Muscle of back (tissue), 3 donors: ENCODE measurements at regions not wholly inside any gene's neighbourhood (a gene's known extent, or its start where the extent isn't known, plus 50 kb on each side); places are given as distances from the start of the nearest gene placed in this dataset.
A peak's percentile ranks its signal among the peaks of the same experiment; 100 is the strongest.

Experiments
- DNase-seq, 3 donors: peaks; one replicate each; pipeline versions ENCODE4 v3.0.0 to v3.0.0-alpha.2; 2013

DNA sequence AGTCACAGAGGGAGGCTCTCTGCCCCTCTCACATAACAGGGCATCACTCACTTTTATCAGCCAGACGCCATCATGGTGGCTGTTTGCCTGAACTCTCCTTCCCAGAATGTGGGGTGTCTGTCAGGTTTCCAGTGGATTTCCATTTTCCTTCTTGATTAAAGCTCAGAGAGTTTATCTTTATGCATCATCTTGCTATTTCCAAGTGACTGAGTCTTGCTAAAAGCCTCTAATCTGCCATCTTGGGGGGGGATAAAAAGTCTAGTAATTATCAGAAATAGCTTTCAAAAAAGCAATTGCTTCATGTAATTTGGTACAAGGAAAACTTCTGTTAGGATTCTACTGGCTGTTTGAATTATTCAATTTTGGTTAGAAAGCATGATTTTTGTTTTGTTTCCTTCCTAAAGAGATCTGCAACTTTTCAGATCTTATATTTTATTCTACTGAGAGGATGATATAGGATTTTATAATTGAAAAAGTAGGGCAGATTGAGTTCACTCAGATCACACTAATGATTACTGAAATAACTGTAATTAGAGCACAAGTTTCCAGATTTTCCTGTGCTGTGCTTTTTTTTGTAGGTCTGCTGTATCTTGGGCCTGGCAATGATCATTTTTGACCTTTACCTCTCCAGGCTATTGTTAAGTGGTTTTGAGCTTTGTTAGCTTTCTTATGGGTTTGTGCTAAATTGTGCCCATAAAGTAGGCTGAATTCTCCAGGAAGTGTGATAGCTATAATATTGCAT is 661.5 kb downstream of the TLE4 start:
- no peak for DNase-seq

DNA sequence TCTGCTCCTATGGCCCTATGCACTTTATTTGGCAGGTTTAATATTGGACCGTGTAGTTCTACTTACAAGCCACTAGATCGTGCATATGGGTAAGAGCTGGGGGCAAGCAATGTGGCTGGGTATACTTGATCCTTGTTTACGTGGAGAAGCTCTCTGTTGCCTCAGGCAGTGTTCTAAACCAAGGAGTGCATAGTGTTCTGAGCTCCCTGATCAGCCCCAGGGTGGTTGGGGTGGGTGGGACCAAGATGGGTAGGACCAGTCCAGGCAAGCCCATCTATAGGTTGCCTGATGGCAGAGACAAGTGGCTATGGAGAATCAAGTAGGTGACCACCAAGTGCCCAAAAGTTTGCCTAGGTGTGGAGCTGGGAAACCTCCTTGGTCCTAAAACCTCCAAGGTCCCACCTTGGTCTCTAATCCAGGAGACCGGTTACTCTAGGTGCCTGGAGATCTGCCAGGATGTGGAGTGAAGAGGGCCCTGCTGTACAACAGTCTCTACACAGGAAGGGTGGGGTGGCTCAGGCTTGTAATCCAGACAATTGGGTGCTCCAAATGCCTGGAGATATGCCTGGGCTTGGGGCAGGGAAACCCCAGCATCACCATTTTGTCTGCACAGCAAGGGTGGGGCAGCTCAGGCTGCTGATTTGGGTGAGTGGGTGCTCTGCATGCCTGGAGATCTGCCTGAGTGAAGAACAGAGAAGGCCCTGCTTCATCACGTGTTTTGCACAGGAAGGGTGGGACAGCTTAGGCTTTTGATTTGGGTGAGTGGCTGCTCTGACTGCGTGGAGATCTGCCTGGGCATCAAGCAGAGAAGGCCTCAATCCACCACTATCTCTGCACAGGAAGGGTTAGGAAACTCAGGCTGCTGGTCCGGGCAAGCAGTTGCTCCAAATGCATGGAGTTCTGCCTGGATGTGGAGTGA is 659.8 kb downstream of the TLE4 start:
- no peak for DNase-seq

DNA sequence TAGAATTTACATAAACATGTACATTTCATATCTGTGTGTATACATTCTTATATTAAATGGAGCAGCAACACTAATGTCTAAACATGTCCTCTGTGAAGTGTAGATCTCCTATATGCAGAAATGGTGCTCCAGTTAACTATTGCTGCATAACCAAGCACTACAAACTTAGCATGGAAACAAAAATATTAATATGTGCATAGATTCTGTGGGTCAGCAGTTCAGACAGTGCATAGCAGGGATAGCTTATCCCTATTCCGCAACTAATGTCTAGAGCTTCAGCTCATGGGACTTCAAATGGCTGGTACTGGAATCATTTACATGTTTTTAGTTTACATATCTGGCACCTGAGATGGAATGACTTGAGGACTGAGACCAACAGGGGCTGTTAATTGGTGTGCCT is 652.1 kb downstream of the TLE4 start:
- no peak for DNase-seq

DNA sequence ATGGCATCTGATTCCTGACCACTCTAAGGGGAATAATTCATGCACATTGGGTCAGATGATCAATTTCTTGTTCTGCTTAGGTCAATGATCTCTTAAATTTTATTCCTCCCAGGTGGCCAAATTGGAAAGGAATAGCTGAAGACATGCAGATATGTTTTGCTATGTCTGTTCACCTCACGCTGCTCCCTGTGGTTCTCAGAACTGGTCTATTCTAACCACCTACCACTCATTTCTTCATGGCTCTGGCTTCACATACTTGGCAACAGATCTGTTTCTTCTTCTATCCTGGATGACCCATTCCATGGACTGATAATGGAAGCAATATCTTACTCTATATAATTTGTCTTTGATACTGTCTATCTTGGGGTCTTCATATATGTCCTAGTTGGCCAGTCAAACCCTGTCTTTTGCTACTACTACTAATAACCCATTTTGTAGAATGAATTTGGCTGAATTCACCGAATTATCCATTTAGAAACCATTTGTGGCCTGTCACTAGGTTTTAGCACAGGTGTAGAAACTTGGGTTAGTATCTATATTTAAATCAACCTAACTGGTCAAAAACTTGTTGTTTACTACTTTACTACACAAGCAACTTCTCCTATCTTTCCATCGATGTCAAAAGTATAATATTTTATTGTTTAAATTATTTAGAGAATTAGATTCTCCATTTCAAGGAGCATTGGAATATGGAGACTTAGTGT is 650.9 kb downstream of the TLE4 start:
- DNase-seq, result no peak

DNA sequence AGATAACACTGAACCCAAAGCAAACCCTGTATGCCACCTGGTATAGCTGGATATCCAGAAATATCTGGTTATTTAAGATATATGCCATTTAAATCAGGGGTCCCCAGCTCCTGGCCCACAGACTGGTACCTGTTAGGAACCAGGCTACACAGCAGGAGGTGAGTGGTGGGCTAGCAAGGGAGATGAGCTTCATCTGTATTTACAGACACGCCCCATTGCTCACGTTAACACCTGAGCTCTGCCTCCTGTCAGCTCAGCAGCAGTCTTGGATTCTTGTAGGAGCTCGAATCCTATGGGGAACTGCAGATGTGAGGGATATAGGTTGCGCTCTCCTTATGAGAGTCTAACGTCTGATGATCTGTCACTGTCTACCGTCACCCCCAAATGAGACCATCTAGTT is 646.6 kb downstream of the TLE4 start:
- DNase-seq, result no peak

DNA sequence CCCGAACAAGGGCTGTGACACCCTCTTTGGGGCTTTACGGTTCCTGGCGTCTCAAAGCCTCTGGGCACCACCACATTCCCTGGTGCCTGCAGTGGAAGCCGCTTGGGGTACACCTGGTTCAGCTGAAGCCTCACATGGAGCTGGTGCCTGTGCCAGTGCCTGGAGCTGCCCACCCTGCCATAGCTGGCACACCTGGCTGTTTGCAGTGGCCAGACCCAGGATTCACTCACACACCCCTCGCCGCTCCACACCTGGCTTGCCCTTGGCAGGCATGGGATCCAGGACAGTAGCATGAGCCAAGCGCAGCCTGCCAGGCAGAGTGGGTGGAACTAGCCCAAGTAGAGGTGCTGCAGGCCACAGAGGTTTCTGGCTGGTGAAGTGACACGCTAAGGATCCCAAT is 641.8 kb downstream of the TLE4 start:
- no peak for DNase-seq

DNA sequence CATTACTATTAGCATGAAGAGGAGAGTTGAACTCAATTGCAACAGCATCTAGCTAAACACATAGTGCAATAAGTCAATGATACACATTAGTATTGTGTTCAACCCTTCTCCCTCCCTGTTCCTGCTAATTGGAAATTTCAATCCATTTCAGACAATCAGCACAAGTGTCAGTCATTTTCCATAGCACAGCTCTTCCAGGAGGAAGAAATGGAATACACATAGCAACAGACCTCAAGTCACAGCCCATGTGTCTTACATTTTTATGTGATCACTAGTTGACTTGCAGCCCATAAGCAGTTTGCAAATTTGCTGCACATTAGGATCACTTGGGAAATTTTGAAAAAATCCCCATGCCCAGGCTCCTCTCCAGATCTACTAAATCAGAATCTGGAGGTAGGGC is 636.9 kb downstream of the TLE4 start:
- no peak for DNase-seq

DNA sequence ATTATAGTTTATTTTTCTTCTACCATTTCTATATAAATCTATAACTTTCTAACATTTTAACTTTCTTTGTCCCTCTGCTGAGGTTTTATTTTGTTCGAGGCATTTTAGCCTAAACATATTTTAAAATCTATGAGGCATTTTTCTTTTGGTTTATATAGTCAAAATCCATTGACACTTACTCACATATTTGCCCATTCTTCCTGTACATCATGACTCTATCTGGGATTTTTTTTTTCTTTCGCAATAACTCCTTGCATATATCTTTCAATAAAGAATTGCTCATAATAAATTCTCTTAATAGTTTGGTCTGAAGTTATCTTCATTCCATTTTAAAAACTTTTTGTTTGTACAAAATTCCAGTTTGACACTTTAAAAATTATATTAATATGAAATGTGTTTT is 632.3 kb downstream of the TLE4 start:
- DNase-seq, result peak in 1 of 3 donors; percentile 5

DNA sequence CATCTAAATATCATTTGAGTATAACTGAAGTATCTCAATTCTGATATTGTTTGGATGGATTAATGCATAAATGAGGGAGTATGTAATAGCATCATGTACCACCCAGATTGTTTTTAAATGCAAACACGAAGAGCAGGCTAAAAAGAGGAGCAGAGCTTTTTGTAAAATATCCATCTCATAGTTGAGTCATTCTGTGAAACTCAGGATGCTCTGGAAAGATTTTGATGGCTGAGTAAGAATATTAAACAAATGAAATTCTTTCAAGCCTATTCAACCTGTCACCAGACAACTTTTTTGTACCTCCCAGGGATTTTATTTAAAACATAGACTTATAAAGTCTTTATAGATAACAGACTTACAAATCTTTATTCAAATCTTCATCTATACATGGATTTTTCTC is 625.9 kb downstream of the TLE4 start:
- peak in 1 of 3 donors; percentile 38 for DNase-seq

DNA sequence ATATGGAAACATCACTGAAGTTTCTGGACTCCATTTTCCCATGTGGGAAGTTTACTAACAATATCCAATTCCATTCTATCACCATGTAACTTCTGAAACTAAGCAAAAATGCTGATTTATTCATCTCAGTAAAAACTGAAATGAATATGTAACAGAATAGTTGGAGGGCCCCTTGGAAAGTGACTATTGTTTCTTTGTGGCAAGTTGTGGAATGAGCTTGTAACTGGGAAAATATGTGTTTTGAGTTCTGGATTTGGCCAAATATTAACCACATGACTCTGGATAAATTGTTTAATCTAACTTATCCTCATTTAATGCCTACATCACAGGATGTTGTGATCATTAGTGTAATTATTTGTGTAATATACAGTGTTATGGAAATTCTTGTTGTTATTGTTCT is 619.3 kb downstream of the TLE4 start:
- DNase-seq, result peak in 1 of 3 donors; percentile 8

DNA sequence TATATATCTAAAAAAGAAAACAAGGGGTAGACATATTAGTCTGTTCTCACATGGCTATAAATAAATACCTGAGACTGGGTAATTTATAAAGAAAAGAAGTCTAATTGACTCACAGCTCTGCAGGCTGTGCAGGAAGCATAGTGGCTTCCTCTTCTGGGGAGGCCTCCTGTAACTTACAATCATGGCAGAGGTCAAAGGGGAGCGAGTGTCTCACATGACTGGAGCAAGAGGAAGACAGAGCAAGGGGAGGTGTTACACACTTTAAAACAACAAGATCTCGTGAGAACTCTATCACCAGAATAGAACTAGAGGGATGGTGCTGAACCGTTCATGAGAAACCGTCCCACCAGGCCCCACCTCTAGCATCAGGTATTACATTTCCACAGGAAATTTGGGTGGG is 616.8 kb downstream of the TLE4 start:
- no peak for DNase-seq

DNA sequence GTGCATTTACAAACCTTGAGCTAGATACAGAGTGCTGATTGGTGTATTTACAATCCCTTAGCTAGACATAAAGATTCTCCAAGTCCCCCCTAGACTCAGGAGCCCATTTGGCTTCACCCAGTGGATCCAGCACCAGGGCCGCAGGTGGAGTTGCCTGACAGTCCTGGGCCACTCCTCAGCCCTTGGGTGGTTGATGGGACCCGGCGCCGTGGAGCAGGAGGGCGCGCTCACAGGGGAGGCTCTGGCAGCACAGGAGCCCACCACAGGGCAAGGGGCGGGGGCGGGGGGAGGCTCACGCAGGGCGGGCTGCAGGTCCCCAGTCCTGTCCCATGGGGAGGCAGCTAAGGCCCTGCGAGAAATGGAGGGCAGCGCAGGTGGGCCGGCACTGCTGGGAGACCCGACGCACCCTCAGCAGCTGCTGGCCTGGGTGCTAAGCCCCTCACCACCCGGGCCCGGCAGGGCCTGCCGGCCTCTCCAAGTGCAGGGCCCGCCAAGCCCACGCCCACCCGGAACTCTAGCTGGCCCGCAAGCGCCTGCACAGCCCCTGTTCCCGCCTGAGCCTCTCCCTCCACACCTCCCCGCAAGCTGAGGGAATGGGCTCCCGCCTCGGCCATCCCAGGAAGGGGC is 613.5 kb downstream of the TLE4 start:
- no peak for DNase-seq

DNA sequence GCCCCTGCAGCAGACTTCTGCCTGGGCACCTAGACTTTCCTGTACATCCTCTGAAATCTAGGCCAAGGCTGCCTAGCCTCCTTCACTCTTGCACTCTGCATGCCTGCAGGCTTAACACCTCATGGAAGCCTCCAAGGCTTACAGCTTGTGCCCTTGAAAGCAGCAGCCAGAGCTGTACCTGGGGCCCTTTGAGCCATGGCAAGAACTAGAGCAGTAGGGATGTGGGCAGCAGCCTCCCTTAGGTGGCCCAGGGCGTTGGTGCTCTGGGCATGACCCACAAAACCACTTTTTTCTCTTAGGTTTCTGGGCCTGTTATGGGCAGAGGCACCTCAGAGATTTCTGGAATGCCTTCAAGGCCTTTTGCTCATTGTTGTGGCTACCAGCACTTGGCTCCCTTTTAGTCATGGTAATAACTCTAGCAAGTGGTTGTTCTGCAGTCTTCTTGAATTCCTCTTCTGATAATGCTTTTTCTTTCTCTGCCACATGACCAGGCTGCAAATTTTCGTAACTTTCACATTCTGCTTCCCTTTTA is 606.2 kb downstream of the TLE4 start:
- DNase-seq, result no peak

DNA sequence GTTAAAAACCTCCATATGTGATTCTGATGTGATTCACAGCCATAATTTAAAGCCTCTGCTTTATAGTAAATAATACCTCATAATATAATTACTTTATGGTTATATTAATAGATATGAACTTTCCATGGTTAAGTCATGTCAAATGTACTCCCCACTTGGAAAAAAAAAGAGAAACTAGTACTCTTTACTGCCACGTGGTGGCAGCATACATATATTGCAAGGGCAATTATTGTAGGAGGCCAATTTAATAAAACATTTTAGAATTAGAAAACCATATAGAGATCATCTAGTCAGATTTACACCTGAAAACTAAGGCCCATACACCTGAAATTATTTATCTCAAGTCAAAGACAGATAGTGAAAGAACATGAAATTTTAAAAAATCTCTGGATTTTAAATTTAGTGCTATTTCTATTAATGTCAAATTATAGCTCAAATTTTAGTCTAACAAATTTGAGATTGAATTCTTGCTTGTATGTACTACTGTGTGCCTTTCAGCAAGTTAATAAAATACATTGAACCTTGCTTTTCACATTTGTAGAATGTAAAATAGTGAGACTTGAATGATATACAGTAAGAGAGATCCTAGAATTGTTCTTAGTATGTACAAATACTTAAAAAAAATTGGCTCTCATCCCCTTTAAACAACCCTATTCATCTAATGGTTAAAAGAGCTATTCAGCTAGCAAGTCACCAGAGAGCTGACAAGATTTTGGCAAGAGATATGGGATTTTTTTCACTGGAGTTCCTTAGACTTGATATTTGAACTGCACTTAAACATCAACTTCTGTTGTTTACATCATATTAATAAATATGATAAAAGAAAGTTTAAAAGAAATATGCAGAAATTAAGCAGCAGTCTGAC is 603.8 kb downstream of the TLE4 start:
- DNase-seq, result peak; percentile 19 to 46 (median 42)

DNA sequence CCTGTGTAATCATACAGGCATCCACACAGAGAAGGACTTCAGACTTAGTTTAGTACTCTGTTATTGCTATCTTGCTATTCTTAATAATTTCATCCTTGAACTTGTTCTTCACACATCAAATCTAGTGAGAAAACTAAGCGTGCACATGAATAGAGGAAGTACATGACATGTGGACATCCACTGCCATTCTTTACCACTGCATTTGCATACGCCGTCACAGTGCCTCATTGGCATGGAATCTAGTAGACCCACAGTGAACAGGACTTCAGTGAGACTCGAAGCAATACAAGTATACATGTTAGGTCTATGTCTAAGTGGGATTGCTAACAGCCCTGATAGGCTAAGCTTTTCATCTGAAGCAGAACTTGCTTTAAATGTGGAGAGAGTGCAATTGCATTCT is 592.1 kb downstream of the TLE4 start:
- DNase-seq, result no peak

DNA sequence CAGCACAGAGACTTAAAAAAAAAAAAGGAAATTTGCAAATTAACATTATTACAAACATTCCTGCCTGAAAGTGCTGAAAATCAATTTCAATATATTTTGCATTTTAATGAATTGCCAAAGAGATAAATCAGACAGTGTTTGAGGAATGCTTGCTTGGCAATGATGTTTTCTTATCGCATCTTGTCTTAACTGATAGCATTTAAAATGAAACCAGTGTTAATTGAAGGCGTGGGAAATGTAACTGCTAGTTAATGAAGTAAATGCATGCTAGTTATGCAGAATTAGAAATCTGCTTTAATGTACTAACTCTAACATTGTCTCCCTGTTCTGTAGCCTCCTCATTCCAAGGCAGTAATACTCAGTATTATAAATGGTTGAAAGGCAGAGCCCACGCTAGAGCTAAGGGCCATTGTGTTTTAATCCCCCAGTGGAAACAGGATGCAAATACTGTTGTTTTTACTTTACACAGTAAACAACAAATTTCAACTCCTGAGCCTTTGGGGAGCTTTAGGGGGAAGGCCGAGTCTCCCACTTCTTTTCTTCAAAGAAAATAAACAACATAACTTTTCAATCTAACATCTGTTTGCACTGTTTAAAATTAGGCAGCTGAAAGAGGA is 586.9 kb downstream of the TLE4 start:
- DNase-seq, result peak in 1 of 3 donors; percentile 7

DNA sequence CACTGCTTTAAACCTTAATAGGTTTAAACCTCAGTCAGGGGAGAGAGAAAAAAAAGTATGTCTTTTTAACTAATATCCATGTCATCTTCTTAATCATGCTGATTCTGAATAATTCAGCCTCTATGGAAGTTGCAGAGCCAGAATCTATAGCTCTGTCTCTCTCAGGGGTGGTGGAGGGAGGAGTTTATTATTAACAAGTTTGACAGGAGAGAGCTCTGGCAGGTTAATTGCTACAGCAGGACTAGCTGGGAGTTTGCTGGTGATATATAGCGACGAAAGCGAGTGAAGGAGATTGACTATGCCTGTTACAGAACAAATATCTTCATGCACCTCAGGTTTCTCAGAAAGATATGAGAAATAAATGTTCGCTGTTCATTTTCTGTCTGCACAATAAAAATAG is 586.4 kb downstream of the TLE4 start:
- DNase-seq, result no peak

DNA sequence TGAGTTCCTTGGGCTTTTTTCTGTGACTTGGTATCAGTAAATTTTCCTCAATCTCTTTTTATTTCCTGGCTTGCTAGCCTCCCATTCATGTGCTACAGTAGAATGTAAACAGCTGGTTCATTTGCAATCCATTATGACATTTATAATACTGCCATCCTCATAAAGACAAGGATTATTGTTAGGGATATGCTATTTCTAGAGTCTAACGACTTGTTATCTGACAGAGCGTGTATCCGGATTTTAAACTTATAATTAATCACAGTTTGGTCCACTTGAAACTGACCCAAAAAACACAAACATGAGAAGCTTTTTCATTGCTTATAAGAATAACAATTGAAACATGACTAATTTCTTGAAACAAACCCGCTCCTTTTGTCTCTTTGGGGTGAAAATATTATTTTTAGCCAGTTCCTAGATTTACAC is 585.8 kb downstream of the TLE4 start:
- peak in 2 of 3 donors; percentile 12 to 14 for DNase-seq

DNA sequence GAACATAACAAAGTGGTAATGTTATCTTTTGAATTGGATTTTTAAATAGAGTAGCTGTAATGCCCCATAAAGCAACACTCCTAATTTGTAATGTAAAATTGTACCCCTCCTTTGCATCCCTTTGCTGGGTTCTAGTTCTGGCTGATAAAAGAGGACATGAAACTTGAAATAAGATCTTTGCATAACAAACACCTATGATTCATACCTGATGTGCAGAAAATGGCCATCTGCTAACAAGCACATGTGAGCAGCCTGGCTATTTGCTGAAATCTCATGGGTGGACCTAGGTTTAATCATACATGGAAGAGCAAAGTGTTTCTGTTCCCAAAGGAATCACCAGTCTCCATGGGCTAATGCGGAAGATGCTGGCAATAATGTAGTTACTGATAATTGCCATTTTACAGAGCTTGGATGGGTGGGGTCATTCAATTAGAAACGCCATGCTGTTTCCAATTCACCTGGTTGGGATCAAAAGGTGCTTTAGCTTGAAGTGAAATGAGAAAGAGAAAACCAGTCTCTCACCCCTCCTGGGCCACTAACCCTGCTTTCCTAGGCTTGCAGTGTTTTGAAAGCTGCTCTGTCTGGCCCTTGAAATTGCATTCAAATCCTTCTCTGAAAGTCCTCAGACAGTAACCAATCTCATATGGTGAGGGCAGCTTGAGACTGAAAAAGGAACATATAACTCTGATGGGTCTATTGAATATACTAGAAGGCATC is 585.1 kb downstream of the TLE4 start:
- no peak for DNase-seq

DNA sequence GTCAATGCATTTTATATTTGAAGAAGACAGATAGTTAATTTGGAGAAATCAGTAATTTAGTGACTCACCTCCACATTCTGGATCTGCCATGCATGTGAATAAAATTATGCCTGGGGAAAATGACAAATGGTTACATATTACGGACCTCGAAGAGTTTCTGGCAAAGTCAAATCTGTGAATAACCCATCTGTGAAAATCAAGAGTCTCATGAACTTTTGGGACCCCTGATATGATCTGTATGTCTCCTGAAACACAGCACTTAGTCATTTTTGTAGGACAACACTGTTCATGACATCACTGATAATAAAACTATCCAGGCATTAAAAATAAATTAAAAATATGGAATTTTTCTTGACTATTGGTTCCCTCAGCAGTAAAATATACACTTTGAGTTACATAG is 584.5 kb downstream of the TLE4 start:
- DNase-seq, result no peak
